ENCODE measurements at regions not wholly inside any gene's neighbourhood (a gene's known extent, or its start where the extent isn't known, plus 50 kb on each side); places are given as distances from the start of the nearest gene placed in this dataset.
A peak's percentile ranks its signal among the peaks of the same experiment; 100 is the strongest.

DNA sequence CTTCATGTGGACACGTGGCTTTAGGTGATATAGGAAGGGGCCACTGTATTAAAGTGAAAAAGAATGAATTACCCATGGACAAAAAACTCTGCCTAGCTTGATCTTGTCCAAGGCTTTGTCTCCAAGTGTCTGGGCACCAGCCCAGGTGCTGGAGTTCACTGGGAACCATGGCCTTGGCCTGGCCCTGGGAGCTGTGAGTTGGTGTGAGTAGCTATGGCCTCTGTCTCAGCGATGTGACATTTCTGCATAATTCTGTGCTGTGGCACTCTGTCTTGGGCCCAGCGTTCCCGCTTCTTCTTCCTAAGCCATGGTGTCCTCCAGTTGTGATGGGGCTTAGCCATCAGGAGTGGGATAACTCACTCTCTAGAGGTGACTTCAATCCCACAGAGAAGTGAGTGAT is 119.0 kb upstream of the PPP2R2D start:
- no peak for DNase-seq

DNA sequence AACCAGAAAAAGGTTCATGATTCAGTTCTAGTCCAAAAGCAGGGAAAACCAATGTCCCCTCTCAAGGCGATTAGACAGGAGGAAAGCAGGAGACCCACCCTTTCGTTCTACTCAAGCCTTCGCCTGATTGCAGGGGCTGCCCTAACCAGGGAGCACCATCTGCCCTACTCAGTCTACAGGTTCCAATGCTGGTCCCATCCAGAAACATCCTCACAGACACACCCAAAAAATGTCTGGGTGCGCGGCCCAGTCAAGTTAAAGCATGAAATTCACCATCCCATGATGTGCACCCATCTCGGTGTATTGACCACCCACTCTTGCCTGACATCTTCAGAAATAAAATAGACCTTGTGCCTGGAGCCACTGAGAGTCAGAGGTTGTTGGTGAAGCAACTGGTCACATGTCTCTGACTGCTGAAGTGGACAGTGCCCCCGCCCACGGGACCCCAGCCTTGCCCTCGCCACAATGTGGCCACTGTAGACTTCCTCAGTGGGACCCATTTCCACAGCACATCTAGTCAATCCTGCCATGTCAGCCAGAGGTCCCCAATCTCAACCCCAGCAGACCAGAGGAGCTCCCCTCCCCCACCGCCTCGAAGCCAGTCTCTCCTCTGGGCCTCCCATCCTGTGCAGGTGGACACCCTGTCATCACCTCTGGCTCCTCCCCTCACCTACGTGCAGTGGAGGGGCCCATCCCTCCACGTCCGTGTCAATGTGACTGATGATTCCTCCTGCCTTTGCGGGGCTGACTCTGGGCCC is 116.3 kb upstream of the PPP2R2D start:
- no peak for DNase-seq

DNA sequence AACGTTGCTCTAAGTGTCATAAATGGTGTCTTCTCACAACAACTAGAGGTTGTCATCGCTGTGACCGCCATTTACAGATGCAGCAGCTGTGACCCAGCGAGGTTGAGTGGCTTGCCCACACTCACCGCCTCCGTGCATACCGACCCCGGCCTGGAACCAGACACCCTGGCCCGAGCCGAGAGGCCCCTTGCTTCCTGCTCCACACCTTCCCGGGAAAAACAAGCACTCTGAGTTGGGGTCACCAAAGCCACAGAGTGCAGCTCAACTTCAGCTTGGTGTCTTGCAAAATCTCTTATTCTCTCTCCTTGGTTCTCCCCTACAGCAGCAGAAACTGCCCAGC is 115.7 kb upstream of the PPP2R2D start:
- DNase-seq = no peak

DNA sequence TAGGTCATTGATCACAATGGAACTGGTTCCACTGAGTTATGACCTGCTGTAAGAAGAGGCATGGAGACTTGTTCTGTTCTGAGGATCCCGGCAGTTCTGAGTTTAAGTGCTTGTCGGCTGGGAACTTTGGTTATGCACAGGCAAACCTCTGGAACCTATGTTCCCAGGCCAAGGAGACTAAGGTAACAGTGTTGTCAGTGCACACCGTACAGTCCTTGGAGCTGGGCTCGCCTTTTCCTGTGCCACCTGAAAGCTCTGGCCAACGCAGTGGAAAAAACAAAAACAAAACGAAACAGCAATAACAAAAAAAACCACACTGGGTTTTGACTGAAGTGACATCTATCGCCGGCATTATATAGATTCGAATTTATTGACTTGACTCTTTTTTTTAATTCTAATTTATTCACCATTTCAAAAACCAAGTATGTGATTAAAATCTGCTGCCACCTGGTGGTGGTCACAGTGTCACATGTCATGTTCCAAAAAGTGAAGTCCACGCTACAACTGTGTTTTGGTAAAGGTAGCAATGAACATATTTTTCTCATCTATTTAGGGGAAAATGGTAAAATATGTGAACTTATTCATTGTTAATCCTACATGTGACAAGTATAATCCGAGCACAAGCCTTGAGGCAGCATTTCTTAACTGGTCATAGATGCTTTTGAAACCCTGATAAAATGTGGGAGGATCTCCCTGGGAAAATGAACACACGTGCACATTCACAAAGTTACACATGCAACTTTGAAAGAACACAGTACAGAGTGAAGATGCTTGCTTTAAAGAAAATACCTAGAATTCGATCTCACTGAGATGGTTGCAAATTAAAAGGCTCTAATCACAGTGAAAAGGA is 113.8 kb upstream of the PPP2R2D start:
- DNase-seq = peak; percentile 6

DNA sequence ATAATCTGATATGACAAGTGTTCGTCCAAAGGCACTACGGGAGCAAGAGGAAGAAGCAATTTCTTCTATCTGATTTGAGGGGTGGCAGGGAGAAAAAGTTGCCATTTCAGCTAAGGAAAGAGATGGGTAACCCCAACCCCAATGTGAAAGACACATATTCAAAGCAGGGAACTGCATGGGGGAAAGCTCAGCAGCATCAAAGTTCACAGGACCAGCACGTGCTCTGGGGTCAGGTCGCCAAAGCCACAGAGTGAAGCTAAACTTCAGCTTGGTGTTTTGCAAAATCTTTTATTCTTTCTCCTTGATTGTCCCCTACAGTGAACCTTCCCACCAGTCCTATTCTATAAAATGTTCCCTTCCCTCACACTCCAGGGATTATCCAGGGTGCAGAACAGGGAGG is 112.8 kb upstream of the PPP2R2D start:
- DNase-seq = no peak

DNA sequence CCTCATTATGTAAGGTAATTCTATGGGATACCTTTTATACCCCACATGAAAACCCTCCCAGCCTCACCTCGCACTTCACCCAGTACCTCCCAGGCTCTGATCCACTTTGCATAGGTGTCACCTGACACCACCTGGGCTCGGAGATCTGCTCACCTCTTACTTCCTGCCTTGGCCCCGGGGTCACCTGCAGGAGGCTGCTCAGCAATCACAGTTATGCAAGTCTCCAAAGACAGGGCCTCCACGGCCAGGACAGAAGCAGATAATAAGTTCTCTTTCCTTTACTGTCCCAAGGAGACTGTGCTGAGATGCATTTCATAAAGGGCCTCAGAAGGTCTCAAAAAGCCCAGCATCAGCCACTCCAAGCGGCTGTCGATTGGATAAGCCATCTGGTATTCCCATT is 112.4 kb upstream of the PPP2R2D start:
- DNase-seq = no peak

DNA sequence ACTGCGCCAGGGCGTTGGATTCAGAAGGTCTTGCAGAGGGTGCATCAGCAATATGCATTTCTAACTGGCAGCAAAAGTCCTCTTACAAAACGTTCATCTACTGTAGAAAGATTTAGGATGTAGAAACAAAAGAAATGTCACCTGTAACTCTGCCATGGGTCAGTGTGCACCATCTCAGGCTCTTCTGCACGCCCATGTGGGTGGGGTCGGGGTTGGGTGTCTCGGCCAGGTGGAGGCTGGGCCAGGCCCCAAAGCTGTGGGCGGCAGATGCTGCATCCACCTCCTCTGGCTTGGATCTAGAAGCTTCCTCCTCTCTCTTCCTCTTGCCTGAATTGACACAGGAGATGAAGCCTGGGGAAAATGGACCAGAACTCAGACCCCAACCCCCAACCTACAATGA is 111.3 kb upstream of the PPP2R2D start:
- no peak for DNase-seq

DNA sequence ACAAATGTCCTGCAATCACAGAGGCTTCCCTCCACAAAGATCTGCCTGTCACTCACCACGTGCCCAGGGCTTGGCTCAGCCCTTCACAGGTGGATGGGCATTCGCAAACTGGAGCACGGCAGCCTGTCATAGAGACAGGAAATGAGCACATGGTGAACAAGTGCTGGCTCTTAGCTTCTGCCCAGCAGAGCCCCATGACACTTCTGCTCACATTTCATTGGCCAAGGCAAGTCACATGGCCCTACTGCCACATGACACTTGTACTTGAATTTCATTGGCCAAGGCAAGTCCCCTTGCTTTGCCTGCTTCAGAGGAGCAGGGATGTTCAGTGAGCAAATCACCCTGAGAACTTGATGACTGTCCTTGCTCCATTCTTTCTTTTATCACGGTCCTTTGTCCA is 110.8 kb upstream of the PPP2R2D start:
- no peak for DNase-seq

DNA sequence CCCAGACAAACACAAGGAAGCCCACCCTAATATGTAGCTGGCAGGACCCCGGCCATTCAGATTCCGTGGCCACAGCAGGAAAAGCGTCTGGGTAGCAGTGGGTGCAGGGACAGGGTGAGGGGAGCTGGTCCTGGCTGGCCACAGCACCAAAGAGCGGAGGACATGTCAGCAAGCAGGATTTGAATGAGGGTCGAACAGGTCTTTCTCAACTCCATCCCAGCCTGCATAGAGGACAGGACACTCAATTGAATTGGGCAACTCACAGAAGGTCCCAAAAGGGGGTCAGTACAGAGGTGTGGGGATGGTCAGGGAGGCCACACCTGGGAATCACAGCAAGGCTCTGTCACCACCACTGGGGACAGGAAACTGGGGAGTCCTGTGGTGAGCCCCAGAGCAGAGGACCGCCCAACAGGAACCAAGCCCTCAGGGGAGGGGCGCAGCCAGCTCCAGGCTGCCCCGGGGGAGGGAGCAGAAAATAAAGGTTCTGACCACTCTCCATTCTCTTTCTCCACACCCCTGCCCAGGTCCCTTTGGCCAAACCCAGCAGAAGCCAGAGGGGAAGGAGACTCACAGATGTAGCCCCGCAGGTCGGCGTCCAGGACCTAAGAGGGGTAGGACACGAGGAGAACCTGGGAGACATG is 108.7 kb upstream of the PPP2R2D start:
- no peak for DNase-seq

DNA sequence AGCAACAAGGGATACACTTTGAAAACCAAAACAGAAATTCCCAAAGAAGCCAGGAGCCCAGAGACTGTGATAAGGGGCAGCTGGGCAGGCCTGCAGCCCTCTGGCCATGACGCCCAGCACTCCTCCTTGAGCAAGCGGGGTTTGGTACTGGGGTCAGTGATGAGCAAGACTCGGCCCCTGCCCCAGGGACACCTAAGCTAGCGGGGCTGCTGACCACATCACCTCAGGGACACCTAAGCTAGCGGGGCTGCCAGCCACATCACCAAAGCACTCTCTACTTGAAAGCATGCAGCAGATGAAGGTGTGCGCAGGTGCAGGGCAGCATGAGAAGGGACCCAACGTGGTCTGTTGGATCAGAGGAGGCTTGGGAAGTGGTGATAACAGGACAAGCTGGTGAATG is 108.0 kb upstream of the PPP2R2D start:
- DNase-seq = no peak

DNA sequence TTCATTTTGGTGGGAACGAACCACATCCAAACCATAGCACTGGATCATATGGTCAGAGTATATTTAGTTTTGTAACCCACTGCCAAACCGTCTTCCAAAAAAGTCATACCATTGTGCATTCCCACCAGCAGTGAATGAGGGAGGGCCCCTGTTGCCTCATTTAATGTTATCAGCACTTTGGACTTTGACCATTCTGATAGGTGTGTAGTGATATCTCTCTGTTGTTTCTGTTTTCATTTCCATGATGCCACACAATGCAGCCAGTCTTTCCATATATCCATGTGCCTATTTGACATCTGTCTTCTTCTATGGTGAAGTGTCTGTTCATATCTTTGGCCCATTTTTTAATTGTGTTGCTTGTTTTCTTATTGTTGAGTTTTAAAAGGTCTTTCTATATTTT is 105.0 kb upstream of the PPP2R2D start:
- no peak for DNase-seq

DNA sequence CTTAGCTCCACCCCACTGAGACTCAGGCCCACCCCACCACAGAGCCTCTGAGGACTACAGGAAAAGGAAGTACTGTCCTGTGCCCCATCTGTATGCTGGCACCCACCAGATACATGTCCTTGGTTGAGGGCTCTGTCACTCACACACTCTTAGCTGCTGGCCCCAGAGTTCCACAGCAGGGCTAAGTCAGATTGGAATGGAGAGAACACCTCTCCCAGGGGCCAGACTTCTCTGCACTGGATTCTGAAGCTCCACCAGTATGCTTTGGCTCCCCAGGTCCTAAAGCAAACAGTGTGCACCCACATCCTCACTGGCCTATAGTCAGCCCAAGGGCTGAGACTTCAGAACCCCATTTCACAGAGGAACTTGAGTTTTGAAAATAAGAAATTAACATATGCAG is 103.2 kb upstream of the PPP2R2D start:
- no peak for DNase-seq

DNA sequence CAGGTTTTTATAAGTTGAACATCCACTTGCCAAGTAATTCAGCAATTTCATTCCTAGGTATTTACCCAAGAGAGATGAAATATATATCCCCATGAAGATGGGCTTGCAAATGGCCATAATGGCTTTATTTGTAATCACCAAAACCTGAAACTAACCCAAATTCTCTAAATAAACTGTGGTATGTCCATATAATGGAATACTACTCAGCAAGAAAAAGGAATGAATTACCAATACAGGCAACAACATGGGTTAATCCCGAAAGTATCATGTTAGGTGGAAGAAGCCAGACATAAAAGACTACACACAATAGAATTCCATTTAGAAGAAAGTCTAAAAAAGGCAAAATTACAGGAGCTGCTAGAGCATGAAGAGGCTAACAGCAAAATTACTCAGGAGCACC is 101.4 kb upstream of the PPP2R2D start:
- DNase-seq = no peak

DNA sequence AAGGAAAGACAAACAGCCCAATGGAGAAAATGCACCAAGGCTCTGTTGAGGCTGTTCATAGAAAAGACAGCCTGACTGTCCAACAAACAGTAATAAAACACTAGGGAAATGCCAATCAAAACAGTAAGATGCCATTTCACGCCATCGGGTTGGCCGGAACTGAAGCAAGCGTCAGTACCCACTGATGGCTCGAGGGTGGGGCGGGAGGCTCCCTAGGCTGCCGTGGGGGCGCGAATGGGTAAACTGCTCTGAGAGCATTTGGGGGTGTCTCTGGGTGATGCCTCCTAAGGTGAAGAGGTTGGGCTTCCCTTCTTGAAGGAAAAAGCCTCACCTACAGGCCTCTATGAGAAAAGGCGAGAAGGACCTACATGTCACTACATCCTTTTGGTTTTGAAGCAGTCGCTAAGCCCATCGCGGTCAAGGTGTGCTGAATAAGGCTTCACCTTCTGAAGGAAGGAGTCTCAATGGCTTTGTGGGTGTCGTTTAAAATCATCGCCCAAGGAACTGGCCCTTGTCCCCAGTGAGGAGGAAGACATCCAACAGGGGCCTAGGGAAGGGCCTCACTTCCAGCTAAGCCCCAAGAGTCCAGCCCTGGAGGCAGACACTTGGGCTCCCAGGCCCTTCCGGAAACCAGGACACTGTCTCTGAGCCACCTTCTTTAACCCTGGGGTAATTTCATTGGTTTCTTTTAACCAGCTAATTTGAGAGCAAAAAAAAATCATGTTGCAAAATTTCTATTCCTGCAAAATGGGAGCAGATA is 98.5 kb upstream of the PPP2R2D start:
- DNase-seq = no peak

DNA sequence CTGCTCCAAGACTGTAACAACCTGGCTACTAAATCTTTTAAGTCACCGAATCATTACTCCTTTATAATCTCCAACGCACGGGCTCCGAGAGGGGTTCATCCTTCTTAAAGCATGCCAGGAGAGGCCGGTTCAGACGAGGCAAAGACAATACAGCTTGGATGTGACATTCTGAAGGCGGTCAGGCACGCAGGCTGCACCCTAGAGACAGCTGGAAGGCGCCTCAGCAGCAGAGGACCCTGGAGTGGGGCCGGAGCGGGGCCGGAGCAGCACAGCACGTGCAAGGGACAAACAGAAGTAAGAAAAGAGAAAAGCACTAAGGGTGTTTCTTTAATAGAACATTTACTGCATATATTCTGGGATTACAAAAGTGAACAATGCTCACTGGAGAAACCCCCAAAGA is 97.8 kb upstream of the PPP2R2D start:
- DNase-seq = no peak

DNA sequence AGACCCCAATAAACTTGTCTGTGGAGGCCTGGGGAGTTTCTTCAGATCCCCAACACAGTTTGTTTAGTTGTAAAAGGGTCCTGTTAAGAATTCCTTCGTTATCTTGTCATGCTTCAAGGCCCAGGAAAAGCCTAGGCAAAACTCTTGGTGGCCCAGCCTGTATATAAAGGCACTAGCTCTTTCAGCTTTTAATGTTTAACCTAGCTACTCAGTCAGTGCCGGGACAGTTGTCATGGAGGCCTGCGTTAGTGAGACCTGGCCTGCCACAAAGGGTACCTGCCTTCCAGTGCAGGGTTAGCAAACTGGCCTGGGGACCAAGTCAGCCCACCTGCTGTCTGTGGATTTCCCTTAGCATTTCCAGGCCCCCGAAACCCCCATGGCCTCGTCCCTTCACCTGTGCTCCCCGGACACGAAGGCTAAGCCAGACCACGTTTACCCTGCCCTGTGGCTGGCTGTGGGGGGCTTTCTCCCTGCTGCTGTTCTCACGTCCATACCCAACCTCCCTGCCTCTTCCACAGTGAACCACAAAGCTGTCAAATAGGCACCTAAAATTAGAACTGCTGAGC is 96.9 kb upstream of the PPP2R2D start:
- no peak for DNase-seq

DNA sequence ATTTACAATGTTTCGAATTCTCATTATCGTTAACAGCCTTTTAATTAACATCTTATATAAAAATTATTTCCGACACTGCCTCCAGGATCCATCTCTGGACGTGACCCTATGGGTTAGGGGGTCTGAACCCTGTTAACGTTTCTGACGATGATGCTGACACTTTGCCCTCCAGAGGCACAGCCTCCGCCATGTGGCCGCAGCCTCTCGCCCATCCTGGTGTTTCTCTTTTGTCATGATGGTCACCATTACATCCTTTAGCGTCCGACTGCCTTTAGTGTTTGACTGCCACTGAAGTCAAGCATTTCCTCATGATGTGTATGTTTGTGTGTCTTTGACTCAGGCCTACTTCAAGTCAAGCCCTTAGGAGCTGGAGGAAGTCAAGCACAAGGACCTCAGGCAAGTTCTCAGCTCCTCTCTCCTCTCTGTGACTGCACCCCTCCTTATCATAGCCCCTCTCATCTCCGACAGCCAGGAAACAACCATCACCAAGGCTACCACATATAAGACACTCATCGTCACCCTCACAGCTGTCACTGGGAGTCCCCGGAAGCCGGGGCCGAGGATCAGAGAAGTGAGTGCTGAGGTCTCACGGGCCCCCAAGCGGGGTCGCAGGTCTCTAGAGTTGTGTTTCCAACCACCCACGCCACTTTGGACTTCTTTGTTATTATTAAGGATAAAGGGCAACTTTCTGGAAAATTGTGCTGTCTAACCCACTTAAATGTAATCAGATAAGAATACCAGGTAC is 96.1 kb upstream of the PPP2R2D start:
- no peak for DNase-seq

DNA sequence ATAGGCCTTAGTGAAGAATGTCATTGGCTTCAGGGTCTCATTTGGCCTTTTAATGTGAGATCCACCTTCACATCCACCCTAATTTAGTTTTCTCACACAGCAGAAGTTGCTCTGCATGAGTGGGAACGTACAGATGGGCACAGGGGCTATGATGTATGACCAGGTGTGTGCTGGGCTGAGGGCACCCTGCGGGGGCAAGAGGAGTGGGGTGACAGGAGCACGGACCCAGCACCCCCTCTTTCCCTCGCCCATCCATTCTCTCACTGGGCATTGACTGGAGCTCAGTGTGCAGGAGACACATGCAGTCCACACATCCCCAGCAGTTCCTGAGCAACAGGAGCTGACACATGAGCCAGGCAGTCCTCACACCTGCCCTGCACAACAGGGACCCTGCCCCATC is 95.1 kb upstream of the PPP2R2D start:
- no peak for DNase-seq

DNA sequence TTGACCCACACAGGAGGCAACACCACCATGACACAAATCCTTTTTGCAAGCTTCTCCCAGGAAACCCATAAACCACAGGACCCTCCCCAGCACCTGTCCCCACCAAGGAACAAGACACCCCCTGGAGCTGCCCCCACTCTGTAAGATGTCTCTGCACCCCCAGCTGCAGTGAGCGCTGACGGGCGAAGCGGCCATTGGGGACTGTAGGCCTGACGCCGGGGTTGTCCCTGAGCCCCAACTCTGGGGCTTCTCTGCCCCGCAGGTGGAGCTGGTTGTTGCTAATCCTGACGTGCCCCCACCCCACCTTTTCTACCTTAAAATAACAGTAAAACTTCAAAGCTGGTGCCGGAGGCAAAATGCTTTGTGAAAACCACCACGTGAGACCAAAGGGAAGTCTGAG is 94.7 kb upstream of the PPP2R2D start:
- DNase-seq = no peak

DNA sequence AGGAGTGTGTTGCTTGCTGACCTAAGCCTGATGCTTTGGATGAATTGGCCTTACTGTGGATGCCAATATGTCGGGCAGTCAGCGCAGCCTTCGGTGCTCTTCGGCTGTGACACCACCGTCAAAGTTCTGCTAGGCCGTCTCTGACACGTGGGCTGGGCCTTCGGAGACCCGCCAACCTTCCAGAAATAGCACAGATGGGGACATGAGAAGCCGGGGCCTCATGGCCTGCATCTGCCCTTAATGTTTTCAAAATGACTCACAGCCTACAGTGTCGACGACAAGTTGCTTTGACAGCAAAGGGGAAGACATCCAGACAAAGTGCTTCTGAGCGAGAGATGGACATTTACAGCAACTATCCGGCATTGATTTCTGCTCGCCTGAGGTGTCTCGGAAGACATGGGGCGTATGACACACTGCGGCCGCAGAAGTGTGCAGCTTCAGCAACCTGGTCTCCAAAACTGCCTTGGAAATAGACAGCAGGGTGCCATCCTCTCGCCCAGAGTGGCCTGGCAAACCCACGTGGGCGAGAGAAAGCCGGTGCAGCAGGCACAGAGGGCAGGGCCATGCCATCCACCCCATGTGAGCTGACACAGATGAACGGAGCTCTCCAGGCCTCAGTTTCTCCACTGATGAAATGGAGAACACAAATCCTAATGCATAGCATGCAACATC is 94.0 kb upstream of the PPP2R2D start:
- DNase-seq = no peak

DNA sequence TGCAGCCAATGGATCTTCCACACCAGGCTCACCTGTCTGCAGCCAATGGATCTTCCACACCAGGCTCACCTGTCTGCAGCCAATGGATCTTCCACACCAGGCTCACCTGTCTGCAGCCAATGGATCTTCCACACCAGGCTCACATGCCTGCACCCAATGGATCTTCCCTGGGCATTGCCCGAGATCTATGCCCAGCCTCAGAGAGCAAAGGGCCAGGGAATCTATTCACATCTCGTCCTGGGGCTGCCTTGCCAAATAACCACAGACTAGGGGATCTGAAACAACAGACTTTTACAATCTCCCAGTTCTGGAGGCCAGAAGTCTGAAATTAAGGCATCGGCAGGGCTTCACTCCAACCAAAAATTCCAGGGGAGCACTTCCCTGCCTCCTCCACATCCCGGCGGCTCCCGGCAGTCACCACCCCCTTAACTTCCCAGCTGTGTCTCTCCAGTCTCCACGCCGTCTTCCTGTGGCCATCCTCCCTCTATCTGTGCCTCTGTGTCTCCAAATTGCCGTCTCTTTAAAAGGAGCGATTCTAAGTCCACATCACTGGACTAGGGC is 92.4 kb upstream of the PPP2R2D start:
- no peak for DNase-seq

Data from NK-92 treated with Interleukin-12 subunit alpha and Interleukin-12 subunit beta, amount 100 ng/mL, for 24 hours (cell line).